Gastrocnemius medialis (tissue), 4 donors: ENCODE measurements at regions not wholly inside any gene's neighbourhood (a gene's known extent, or its start where the extent isn't known, plus 50 kb on each side); places are given as distances from the start of the nearest gene placed in this dataset.

Source experiments
- ATAC-seq, 2 donors: fragments of 150-250 bp; one replicate each; pipeline ENCODE4 v1.9.1; 2016
- DNase-seq, 2 donors: peaks; one replicate each; pipeline ENCODE4 v3.0.0-alpha.2; 2019
- H3K27ac ChIP-seq, 4 donors: fragments of 200-600 bp; sonication (generic); 1 replicate in 1 of 4; 2 replicates in 3 of 4; pipeline ENCODE4 v1.5.1; 2016 to 2018; ENCODE audit warnings: mild to moderate bottlenecking in 2 of 4, moderate library complexity in 1 of 4
- H3K27me3 ChIP-seq, 3 donors: fragments of 200-600 bp; sonication (generic) in 2 of 3; 1 replicate in 1 of 3; 2 replicates in 2 of 3; pipeline versions ENCODE4 v1.5.1 to v1.6.0; 2016 to 2019; ENCODE audit warnings: mild to moderate bottlenecking in 1 of 3, moderate library complexity in 1 of 3
- H3K36me3 ChIP-seq, 2 donors: fragments of 200-600 bp; sonication (generic) in 1 of 2; one replicate each; pipeline ENCODE4 v1.5.1; 2017 to 2018
- H3K4me1 ChIP-seq, 2 donors: fragments of 200-600 bp; sonication (generic) in 1 of 2; one replicate each; pipeline ENCODE4 v1.5.1; 2016 to 2017; ENCODE audit warnings: mild to moderate bottlenecking in 2 of 2
- H3K4me3 ChIP-seq, 4 donors: fragments of 200-600 bp; sonication (generic) in 3 of 4; 1 replicate in 1 of 4; 2 replicates in 3 of 4; pipeline ENCODE4 v1.5.1; 2016 to 2019; ENCODE audit warnings: mild to moderate bottlenecking in 2 of 4
- H3K9me3 ChIP-seq, 3 donors: fragments of 200-600 bp; sonication (generic) in 2 of 3; 1 replicate in 1 of 3; 2 replicates in 2 of 3; pipeline ENCODE4 v1.5.1; 2016 to 2019
- POLR2A ChIP-seq, 2 donors: fragments of 450-650 bp; IDR thresholded peaks; one replicate each; pipeline ENCODE4 v1.6.1; 2017; ENCODE audit warnings: antibody characterized with exemption in 2 of 2, mild to moderate bottlenecking in 2 of 2, moderate library complexity in 2 of 2
- in situ Hi-C, 4 donors: fragments of 200-750 bp; cut with MboI; loops; one replicate each; pipeline versions ENCODE4 v1.15.0 to v1.8.0; 2017; ENCODE audit warnings: low sequenced_read_pairs in 4 of 4
- intact Hi-C: fragments of 100-400 bp; cut with DNase I; formaldehyde crosslinking; loops from one replicate; pipeline ENCODE4 v1.15.1; 2023; ENCODE audit warnings: low total_unique reads
- TF ChIP-seq, protein P1 (sequence below), 5 experiments: fragments of 450-650 bp in 3 of 5; fragments of 200-600 bp in 2 of 5; sonication (generic) in 2 of 5; IDR thresholded peaks in 4 of 5; conservative IDR thresholded peaks in 1 of 5; 1 replicate in 4 of 5; 2 replicates in 1 of 5; pipeline ENCODE4 v1.5.1; 2016 to 2019; ENCODE audit warnings: antibody characterized with exemption in 5 of 5, mild to moderate bottlenecking in 3 of 5, moderate library complexity in 3 of 5

DNA sequence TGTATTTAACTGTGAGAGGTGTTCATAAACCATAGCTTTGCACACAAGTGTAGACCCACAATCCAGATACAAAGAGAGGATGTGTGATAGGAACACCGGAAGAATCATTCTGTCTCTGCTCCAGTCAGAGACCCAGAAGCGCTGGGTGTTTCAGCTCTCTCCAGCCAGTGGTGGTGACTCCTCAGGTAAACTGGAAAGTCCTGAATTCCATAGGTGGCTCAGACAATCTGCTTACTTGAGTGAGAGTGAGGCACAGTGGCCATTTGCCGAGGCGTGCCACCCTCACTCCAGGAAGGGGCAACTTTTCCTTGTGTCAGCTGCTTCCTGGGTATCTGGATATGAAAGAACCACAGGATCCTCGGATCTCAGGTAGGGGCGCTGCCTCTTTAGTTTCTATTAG lies 171.5 kb downstream of the KCNS3 start:
- ATAC-seq, result no peak
- in situ Hi-C loops (no loop called here), intact Hi-C loops (no loop called here)
- H3K4me1 ChIP-seq, result peaks cover 18 to 24% of the 10 kb centered on the region in 2 donors
- no peaks in the 10 kb centered on the region for H3K36me3 ChIP-seq
- no peak for TF ChIP-seq POLR2A (IDR thresholded peaks at IDR 0.05)
- TF ChIP-seq, protein P1, sequence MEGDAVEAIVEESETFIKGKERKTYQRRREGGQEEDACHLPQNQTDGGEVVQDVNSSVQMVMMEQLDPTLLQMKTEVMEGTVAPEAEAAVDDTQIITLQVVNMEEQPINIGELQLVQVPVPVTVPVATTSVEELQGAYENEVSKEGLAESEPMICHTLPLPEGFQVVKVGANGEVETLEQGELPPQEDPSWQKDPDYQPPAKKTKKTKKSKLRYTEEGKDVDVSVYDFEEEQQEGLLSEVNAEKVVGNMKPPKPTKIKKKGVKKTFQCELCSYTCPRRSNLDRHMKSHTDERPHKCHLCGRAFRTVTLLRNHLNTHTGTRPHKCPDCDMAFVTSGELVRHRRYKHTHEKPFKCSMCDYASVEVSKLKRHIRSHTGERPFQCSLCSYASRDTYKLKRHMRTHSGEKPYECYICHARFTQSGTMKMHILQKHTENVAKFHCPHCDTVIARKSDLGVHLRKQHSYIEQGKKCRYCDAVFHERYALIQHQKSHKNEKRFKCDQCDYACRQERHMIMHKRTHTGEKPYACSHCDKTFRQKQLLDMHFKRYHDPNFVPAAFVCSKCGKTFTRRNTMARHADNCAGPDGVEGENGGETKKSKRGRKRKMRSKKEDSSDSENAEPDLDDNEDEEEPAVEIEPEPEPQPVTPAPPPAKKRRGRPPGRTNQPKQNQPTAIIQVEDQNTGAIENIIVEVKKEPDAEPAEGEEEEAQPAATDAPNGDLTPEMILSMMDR (IDR thresholded peaks at IDR 0.05 in 4 of 5, conservative IDR thresholded peaks at IDR 0.05 in 1 of 5), result no peak
- no peak overlapping the region for H3K4me3 ChIP-seq
- no peak for DNase-seq
- no peaks in the 10 kb centered on the region for H3K9me3 ChIP-seq
- no peak overlapping the region for H3K27ac ChIP-seq
- H3K27me3 ChIP-seq, result no peaks in the 10 kb centered on the region

DNA sequence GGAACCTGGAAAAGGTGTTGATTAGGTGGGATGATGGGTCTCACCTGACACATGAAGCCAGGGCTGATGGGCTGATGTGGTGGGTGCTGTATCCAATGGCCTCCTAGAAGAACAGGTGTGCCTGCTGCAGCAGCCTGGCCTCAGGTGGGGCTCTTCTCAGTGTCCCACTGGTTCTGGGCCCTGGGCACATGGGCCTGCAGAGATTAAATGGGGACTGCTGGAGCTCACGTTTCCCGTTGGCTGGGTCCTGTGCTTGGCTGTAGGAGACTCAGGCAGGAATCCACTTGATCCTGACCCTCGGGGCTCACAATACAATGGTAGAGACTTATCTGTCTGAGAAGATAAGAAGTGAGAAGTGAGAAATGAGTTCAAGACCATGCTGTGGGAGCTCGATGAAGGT lies 170.9 kb downstream of the KCNS3 start:
- intact Hi-C loops (loop anchor here (5.0 kb wide), 1 partner anchor 68 kb away; no protein-coding TSS in a partner anchor), in situ Hi-C loops (no loop called here)
- no peak for ATAC-seq

DNA sequence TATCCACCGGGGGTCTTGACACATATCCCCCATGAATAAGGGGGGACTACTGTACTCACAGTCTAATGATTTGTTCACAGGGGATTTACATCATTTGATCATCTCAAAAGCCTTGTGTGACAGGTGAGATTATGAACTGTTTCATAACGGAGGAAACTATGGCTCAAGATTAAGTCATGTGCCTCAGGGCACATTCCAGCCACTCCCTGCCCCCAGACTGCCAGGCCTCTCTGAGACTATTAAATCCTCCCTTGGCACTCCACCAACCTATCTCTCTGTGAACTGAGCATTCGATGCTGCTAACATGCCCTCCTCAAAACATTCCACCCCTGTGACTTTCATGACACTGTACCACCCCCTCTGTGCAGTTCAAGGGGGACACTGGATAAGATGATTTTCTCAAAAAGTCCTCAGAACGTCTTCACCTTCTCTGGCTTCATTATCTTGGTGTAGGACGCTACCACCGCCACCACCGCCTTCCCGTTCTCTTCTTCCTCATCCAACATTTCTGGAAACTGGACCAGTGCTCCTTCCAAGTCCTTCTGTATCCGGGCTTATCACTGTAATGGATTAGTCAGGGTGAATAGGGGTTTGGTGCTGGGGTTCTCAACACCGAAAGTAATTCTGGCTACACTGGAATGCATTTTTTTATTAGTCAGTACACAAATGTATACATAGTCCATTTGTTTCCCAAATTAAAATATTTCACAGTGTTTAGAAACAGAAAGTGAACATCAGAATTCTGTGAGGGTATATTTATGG lies 169.6 kb downstream of the KCNS3 start:
- no peaks in the 10 kb centered on the region for H3K36me3 ChIP-seq
- ATAC-seq, result peak; percentile 88 to 90
- H3K4me3 ChIP-seq, result no peak overlapping the region
- in situ Hi-C loops (no loop called here), intact Hi-C loops (loop anchor here (2.0 to 5.0 kb wide), 3 partner anchors 69 to 169 kb away; partner anchors contain the start of gene KCNS3)
- H3K4me1 ChIP-seq, result peaks cover 18 to 24% of the 10 kb centered on the region in 2 donors
- H3K27ac ChIP-seq, result peak overlapping the region; percentile 46 to 77 (median 62)
- no peak for TF ChIP-seq POLR2A (IDR thresholded peaks at IDR 0.05)
- TF ChIP-seq, protein P1 (IDR thresholded peaks at IDR 0.05 in 4 of 5, conservative IDR thresholded peaks at IDR 0.05 in 1 of 5), result no peak
- peak; percentile 42 to 72 for DNase-seq
- H3K27me3 ChIP-seq, result no peaks in the 10 kb centered on the region
- no peaks in the 10 kb centered on the region for H3K9me3 ChIP-seq

More for the DNA sequence above, 170.9 kb downstream of the KCNS3 start:
- Histone ChIP-seq H3K4me1 (peaks cover 18 to 24% of the 10 kb centered on the region in 2 donors), H3K9me3 (no peaks in the 10 kb centered on the region), H3K27me3 (no peaks in the 10 kb centered on the region), H3K4me3 (no peak overlapping the region), H3K27ac (no peak overlapping the region), H3K36me3 (no peaks in the 10 kb centered on the region)
- no peak for TF ChIP-seq POLR2A (IDR thresholded peaks at IDR 0.05)
- TF ChIP-seq, protein P1 (IDR thresholded peaks at IDR 0.05 in 4 of 5, conservative IDR thresholded peaks at IDR 0.05 in 1 of 5), result no peak
- DNase-seq, result no peak

DNA sequence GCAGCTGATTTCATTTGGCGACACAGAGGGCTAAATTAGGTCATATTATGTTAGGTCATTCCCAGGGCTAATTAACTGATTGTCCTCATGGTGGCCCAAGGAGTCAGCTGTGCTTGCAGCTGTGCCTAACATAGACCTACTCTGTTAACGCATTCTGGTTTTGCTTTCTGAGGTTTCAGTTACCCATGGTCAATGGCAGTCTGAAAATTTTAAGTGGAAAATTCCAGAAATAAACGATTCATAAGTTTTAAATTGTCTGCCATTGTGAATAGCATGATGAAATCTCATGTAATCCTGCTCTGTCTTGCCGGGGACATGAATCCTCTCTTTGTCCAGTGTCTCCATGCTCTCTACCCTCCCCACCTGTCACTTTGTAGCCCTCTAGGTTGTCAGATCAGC lies 168.7 kb downstream of the KCNS3 start:
- H3K4me3 ChIP-seq, result no peak overlapping the region
- TF ChIP-seq, protein P1 (IDR thresholded peaks at IDR 0.05 in 4 of 5, conservative IDR thresholded peaks at IDR 0.05 in 1 of 5), result no peak
- TF ChIP-seq POLR2A (IDR thresholded peaks at IDR 0.05), result no peak
- DNase-seq, result no peak
- no peaks in the 10 kb centered on the region for H3K9me3 ChIP-seq
- H3K27me3 ChIP-seq, result no peaks in the 10 kb centered on the region
- intact Hi-C loops (loop anchor here (2.0 to 5.0 kb wide), 3 partner anchors 70 to 168 kb away; partner anchors contain the start of gene KCNS3), in situ Hi-C loops (no loop called here)
- H3K4me1 ChIP-seq, result peaks cover 18 to 24% of the 10 kb centered on the region in 2 donors
- H3K27ac ChIP-seq, result peak overlapping the region; percentile 46 to 77 (median 62)
- ATAC-seq, result peak in 1 of 2 donors; percentile 25
- H3K36me3 ChIP-seq, result no peaks in the 10 kb centered on the region
